ENCODE measurements at regions not wholly inside any gene's neighbourhood (a gene's known extent, or its start where the extent isn't known, plus 50 kb on each side); places are given as distances from the start of the nearest gene placed in this dataset.

DNA sequence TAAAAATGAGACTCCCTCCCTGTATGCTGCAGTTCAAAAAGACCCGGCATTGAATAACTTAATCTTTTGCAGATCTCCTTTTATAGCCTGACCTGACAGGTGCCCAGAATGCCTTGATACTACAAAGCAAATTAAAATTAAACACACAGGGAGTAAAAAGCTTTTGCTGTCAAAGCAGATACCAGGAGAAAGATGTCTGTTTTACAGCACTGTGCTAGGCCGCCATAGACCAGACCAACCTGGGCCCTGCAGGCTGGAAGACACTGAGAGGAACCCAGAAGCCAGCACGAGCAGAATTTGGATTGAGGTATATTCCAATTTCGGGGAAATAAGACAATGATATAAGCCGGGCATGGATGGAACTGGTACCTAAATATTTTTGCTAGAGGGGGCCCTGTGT, 602.8 kb upstream of the SOX11 start:
- Histone ChIP-seq H3K27ac (no peak overlapping the region), H3K79me2 (ENCODE audit: insufficient read depth) (no peaks in the 10 kb centered on the region), H3K27me3 (replicated peaks; ENCODE audit: insufficient read depth) (no peaks in the 10 kb centered on the region), H3K9me3 (ENCODE audit: low read depth) (no peaks in the 10 kb centered on the region), H3K36me3 (ENCODE audit: low read depth) (no peaks in the 10 kb centered on the region), H3K4me3 (no peak overlapping the region), H3F3A (ENCODE audit: insufficient read depth) (no peaks in the 10 kb centered on the region), H3K9me2 (ENCODE audit: insufficient read depth) (no peaks in the 10 kb centered on the region), H4K20me1 (ENCODE audit: insufficient read depth) (no peaks in the 10 kb centered on the region), H3K4me2 (ENCODE audit: unreplicated experiment) (no peak overlapping the region), H3K4me1 (ENCODE audit: insufficient read depth) (no peaks in the 10 kb centered on the region), H3K9ac (no peak overlapping the region), H2AFZ (no peak overlapping the region)
- TF ChIP-seq EZH2 (IDR thresholded peaks at IDR 0.05; ENCODE audit: insufficient read depth, poor library complexity, severe bottlenecking) (no peak), EZH2phosphoT487 (IDR thresholded peaks at IDR 0.05; ENCODE audit: insufficient read depth, low read depth) (no peak)
- in situ Hi-C loops (cut with MboI): no loop called here
- WGBS, 2 experiments (ENCODE audit: low coverage in 1 of 2, low lambda C conversion rate in 2 of 2, missing lambda C conversion rate in 2 of 2): 11 to 14% methylated on average over 5 of the region's 5 CpGs
- DNase-seq: no peak

DNA sequence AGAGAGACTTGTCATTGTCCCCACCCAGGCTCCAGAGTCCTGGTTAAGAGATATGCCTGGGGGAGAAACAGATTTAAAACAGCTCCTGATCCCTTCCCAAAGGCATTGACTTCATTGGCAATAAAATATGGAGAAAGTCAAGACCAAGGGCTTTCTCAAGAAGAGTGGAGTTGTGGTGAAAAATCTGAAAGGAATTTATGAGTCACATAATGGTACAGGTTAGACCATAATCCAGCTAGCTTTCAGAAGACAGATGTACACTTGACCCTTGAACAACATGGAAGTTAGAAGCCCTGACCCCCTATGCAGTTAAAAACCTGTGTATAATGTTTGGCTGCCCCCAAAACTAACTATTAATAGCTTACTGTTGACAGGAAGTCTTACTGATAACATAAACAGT, 599.1 kb upstream of the SOX11 start:
- no peaks in the 10 kb centered on the region for H3K4me1 ChIP-seq (ENCODE audit: insufficient read depth)
- DNase-seq: no peak
- no peaks in the 10 kb centered on the region for H4K20me1 ChIP-seq (ENCODE audit: insufficient read depth)
- no peaks in the 10 kb centered on the region for H3K36me3 ChIP-seq (ENCODE audit: low read depth)
- H3K27me3 ChIP-seq (replicated peaks; ENCODE audit: insufficient read depth): no peaks in the 10 kb centered on the region
- H3K4me2 ChIP-seq (ENCODE audit: unreplicated experiment): no peak overlapping the region
- H3F3A ChIP-seq (ENCODE audit: insufficient read depth): no peaks in the 10 kb centered on the region
- H3K4me3 ChIP-seq: no peak overlapping the region
- in situ Hi-C loops (cut with MboI): no loop called here
- no peak overlapping the region for H3K27ac ChIP-seq
- H3K9ac ChIP-seq: no peak overlapping the region
- TF ChIP-seq EZH2phosphoT487 (IDR thresholded peaks at IDR 0.05; ENCODE audit: insufficient read depth, low read depth): no peak
- no peak for TF ChIP-seq EZH2 (IDR thresholded peaks at IDR 0.05; ENCODE audit: insufficient read depth, poor library complexity, severe bottlenecking)
- H3K9me2 ChIP-seq (ENCODE audit: insufficient read depth): no peaks in the 10 kb centered on the region
- no peak overlapping the region for H2AFZ ChIP-seq
- H3K79me2 ChIP-seq (ENCODE audit: insufficient read depth): no peaks in the 10 kb centered on the region
- H3K9me3 ChIP-seq (ENCODE audit: low read depth): no peaks in the 10 kb centered on the region

DNA sequence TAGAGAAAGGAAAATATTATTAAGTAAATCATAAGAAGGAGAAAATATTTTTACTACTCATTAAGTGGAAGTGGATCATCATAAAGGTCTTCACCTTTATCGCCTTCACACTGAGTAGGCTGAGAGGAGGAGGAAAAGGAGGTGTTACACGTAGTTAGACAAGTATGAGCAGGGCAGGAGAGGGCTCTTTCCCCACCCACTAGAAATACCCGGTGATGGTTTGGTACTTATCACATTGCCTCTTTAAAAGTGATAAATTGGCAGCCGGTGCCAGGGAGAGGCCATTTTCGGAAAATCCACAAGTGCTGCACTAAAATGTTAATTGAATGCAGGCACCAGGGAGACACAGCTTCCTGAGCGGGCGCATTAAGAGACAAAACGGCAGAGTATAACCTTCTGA, 598.7 kb upstream of the SOX11 start:
- Histone ChIP-seq H2AFZ (no peak overlapping the region), H3K79me2 (ENCODE audit: insufficient read depth) (no peaks in the 10 kb centered on the region), H3K36me3 (ENCODE audit: low read depth) (no peaks in the 10 kb centered on the region), H3K9ac (no peak overlapping the region), H3K4me3 (no peak overlapping the region), H3K9me3 (ENCODE audit: low read depth) (no peaks in the 10 kb centered on the region), H3K27me3 (replicated peaks; ENCODE audit: insufficient read depth) (no peaks in the 10 kb centered on the region), H3K4me1 (ENCODE audit: insufficient read depth) (no peaks in the 10 kb centered on the region), H3K9me2 (ENCODE audit: insufficient read depth) (no peaks in the 10 kb centered on the region), H4K20me1 (ENCODE audit: insufficient read depth) (no peaks in the 10 kb centered on the region), H3F3A (ENCODE audit: insufficient read depth) (no peaks in the 10 kb centered on the region), H3K27ac (no peak overlapping the region), H3K4me2 (ENCODE audit: unreplicated experiment) (no peak overlapping the region)
- in situ Hi-C loops (cut with MboI): no loop called here
- TF ChIP-seq EZH2 (IDR thresholded peaks at IDR 0.05; ENCODE audit: insufficient read depth, poor library complexity, severe bottlenecking) (no peak), EZH2phosphoT487 (IDR thresholded peaks at IDR 0.05; ENCODE audit: insufficient read depth, low read depth) (no peak)
- 11 to 12% methylated on average over 8 of the region's 8 CpGs for WGBS, 2 experiments (ENCODE audit: low coverage in 1 of 2, low lambda C conversion rate in 2 of 2, missing lambda C conversion rate in 2 of 2)
- DNase-seq: no peak

DNA sequence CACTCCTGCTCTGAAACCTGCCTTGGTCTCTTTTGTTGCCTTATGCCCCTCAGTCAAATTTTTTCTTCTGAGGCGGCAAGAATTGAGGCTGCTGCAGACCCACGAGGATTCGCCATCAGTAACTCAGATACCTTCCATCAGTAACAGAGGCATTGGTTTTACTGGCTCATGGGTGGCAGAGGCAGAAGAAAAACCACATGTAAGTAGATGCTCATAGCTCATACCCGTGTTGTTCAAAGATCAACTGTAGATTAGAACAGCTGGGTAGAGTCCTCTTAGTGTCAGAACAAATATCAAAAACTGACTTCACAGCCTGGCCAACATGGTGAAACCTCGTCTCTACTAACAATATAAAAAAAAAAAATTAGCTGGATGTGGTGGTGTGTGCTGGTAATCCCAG, 598.0 kb upstream of the SOX11 start:
- no peaks in the 10 kb centered on the region for H3K9me2 ChIP-seq (ENCODE audit: insufficient read depth)
- H3K79me2 ChIP-seq (ENCODE audit: insufficient read depth): no peaks in the 10 kb centered on the region
- no peaks in the 10 kb centered on the region for H3K4me1 ChIP-seq (ENCODE audit: insufficient read depth)
- H4K20me1 ChIP-seq (ENCODE audit: insufficient read depth): no peaks in the 10 kb centered on the region
- WGBS, 2 experiments (ENCODE audit: low coverage in 1 of 2, low lambda C conversion rate in 2 of 2, missing lambda C conversion rate in 2 of 2): 22 to 35% methylated on average over 5 of the region's 5 CpGs
- no peaks in the 10 kb centered on the region for H3F3A ChIP-seq (ENCODE audit: insufficient read depth)
- no peaks in the 10 kb centered on the region for H3K27me3 ChIP-seq (replicated peaks; ENCODE audit: insufficient read depth)
- no peak overlapping the region for H3K4me2 ChIP-seq (ENCODE audit: unreplicated experiment)
- TF ChIP-seq EZH2 (IDR thresholded peaks at IDR 0.05; ENCODE audit: insufficient read depth, poor library complexity, severe bottlenecking) (no peak), EZH2phosphoT487 (IDR thresholded peaks at IDR 0.05; ENCODE audit: insufficient read depth, low read depth) (no peak)
- no peak overlapping the region for H3K9ac ChIP-seq
- no peak overlapping the region for H3K27ac ChIP-seq
- DNase-seq: no peak
- no peak overlapping the region for H3K4me3 ChIP-seq
- H3K9me3 ChIP-seq (ENCODE audit: low read depth): no peaks in the 10 kb centered on the region
- no peaks in the 10 kb centered on the region for H3K36me3 ChIP-seq (ENCODE audit: low read depth)
- H2AFZ ChIP-seq: no peak overlapping the region
- in situ Hi-C loops (cut with MboI): no loop called here

DNA sequence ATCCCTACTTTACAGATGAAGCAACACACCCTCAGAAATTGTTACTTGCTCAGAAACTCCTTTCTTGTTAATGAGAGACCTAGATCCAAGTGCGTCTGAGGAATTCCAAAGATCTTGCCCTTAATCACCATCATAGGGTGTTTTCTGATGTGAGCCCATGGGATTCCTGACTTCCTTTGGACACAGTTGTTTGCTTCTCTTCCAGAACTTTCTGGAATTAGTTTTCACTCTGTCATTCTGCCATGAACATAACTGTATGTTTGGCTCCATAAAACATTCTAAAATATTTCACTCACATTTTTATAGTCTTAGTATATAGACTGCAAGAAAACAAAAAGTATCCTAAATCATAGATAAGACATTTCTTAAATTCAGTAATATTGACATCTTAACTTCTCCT, 593.9 kb upstream of the SOX11 start:
- in situ Hi-C loops (cut with MboI): no loop called here
- no peak overlapping the region for H3K27ac ChIP-seq
- H4K20me1 ChIP-seq (ENCODE audit: insufficient read depth): no peaks in the 10 kb centered on the region
- H3K36me3 ChIP-seq (ENCODE audit: low read depth): no peaks in the 10 kb centered on the region
- H3K4me2 ChIP-seq (ENCODE audit: unreplicated experiment): no peak overlapping the region
- 29 to 32% methylated on average over 1 of the region's 1 CpG for WGBS, 2 experiments (ENCODE audit: low coverage in 1 of 2, low lambda C conversion rate in 2 of 2, missing lambda C conversion rate in 2 of 2)
- H3K27me3 ChIP-seq (replicated peaks; ENCODE audit: insufficient read depth): no peaks in the 10 kb centered on the region
- no peaks in the 10 kb centered on the region for H3K79me2 ChIP-seq (ENCODE audit: insufficient read depth)
- no peaks in the 10 kb centered on the region for H3K9me2 ChIP-seq (ENCODE audit: insufficient read depth)
- H2AFZ ChIP-seq: no peak overlapping the region
- H3K9me3 ChIP-seq (ENCODE audit: low read depth): no peaks in the 10 kb centered on the region
- no peaks in the 10 kb centered on the region for H3K4me1 ChIP-seq (ENCODE audit: insufficient read depth)
- TF ChIP-seq EZH2phosphoT487 (IDR thresholded peaks at IDR 0.05; ENCODE audit: insufficient read depth, low read depth) (no peak), EZH2 (IDR thresholded peaks at IDR 0.05; ENCODE audit: insufficient read depth, poor library complexity, severe bottlenecking) (no peak)
- no peak overlapping the region for H3K9ac ChIP-seq
- DNase-seq: no peak
- no peaks in the 10 kb centered on the region for H3F3A ChIP-seq (ENCODE audit: insufficient read depth)
- H3K4me3 ChIP-seq: no peak overlapping the region

Data from GM23248 (cell line).